ENCODE measurements at regions not wholly inside any gene's neighbourhood (a gene's known extent, or its start where the extent isn't known, plus 50 kb on each side); places are given as distances from the start of the nearest gene placed in this dataset.
"Not testable (repeated sequence)": the region's sequence is repeated elsewhere in the genome, so short reads cannot be mapped to it uniquely, and the experiment has no call there.

GRCh38 chrX:65451663-65452062 lies 82.9 kb downstream of the LAS1L start:
- Mint-ChIP-seq H3K9me3 (peaks cover 0 to 3% of the 10 kb centered on the region in 2 donors), H3K36me3 (ENCODE audit: insufficient read depth in 2 of 2) (peaks cover 0 to 2% of the 10 kb centered on the region in 2 donors), H3K27ac (no peak overlapping the region), H3K4me1 (ENCODE audit: low read depth) (no peaks in the 10 kb centered on the region), H3K4me3 (no peak overlapping the region), H3K27me3 (ENCODE audit: low read depth) (no peaks in the 10 kb centered on the region)
- ATAC-seq (replicated peaks in 1 of 2): no peak
- peak; percentile 11 to 14 for DNase-seq

GRCh38 chrX:65420154-65420553 lies 114.4 kb downstream of the LAS1L start:
- Mint-ChIP-seq H3K4me3 (no peak overlapping the region), H3K36me3 (ENCODE audit: insufficient read depth in 2 of 2) (no peaks in the 10 kb centered on the region), H3K4me1 (ENCODE audit: low read depth) (no peaks in the 10 kb centered on the region), H3K27me3 (ENCODE audit: low read depth) (no peaks in the 10 kb centered on the region), H3K27ac (no peak overlapping the region), H3K9me3 (peaks cover 6 to 15% of the 10 kb centered on the region in 2 donors)
- no peak for DNase-seq
- no peak for ATAC-seq (replicated peaks in 1 of 2)

- not testable (repeated sequence) for H3K27ac Mint-ChIP-seq; H3K9me3 Mint-ChIP-seq; H3K36me3 Mint-ChIP-seq (ENCODE audit: insufficient read depth in 2 of 2); DNase-seq; H3K4me1 Mint-ChIP-seq (ENCODE audit: low read depth)
- ATAC-seq (replicated peaks in 1 of 2): peak; percentile 8 to 18
- Mint-ChIP-seq H3K27me3 (ENCODE audit: low read depth) (peaks cover 41% of the 10 kb centered on the region), H3K4me3 (peak overlapping the region in 1 of 2 donors; percentile 26)
These were observed 126.9 kb downstream of the LAS1L start for GRCh38 chrX:65407662-65408061.

- Mint-ChIP-seq H3K36me3 (ENCODE audit: insufficient read depth in 2 of 2) (peaks cover 4% of the 10 kb centered on the region in 2 donors), H3K4me3 (peak overlapping the region; percentile 79 to 89), H3K27me3 (ENCODE audit: low read depth) (peaks cover 46% of the 10 kb centered on the region), H3K9me3 (peaks cover 0 to 2% of the 10 kb centered on the region in 2 donors), H3K27ac (no peak overlapping the region), H3K4me1 (ENCODE audit: low read depth) (no peaks in the 10 kb centered on the region)
- DNase-seq: peak; percentile 13 to 28
- ATAC-seq (replicated peaks in 1 of 2): peak; percentile 78 to 79
These were observed 127.4 kb downstream of the LAS1L start for GRCh38 chrX:65407157-65407626.

- Mint-ChIP-seq H3K4me3 (peak overlapping the region; percentile 79 to 89), H3K9me3 (peaks cover 0 to 2% of the 10 kb centered on the region in 2 donors), H3K4me1 (ENCODE audit: low read depth) (no peaks in the 10 kb centered on the region), H3K27ac (no peak overlapping the region), H3K36me3 (ENCODE audit: insufficient read depth in 2 of 2) (peaks cover 4% of the 10 kb centered on the region in 2 donors), H3K27me3 (ENCODE audit: low read depth) (peaks cover 46% of the 10 kb centered on the region)
- ATAC-seq (replicated peaks in 1 of 2): peak; percentile 80 to 81
- peak; percentile 27 to 57 for DNase-seq
These were observed 128.1 kb downstream of the LAS1L start for GRCh38 chrX:65406532-65406931.

GRCh38 chrX:65392284-65392683 lies 142.3 kb downstream of the LAS1L start:
- H3K4me3 Mint-ChIP-seq: no peak overlapping the region
- H3K9me3 Mint-ChIP-seq: peaks cover 14 to 18% of the 10 kb centered on the region in 2 donors
- H3K4me1 Mint-ChIP-seq (ENCODE audit: low read depth): no peaks in the 10 kb centered on the region
- no peak overlapping the region for H3K27ac Mint-ChIP-seq
- no peak for DNase-seq
- peaks cover 24% of the 10 kb centered on the region for H3K27me3 Mint-ChIP-seq (ENCODE audit: low read depth)
- ATAC-seq (replicated peaks in 1 of 2): no peak
- peaks cover 7 to 14% of the 10 kb centered on the region in 2 donors for H3K36me3 Mint-ChIP-seq (ENCODE audit: insufficient read depth in 2 of 2)

GRCh38 chrX:65389120-65389519 lies 145.5 kb downstream of the LAS1L start:
- H3K9me3 Mint-ChIP-seq: peaks cover 12 to 19% of the 10 kb centered on the region in 2 donors
- DNase-seq; H3K4me3 Mint-ChIP-seq; H3K27ac Mint-ChIP-seq; ATAC-seq (replicated peaks in 1 of 2); H3K4me1 Mint-ChIP-seq (ENCODE audit: low read depth); H3K27me3 Mint-ChIP-seq (ENCODE audit: low read depth): not testable (repeated sequence)
- peaks cover 11% of the 10 kb centered on the region in 2 donors for H3K36me3 Mint-ChIP-seq (ENCODE audit: insufficient read depth in 2 of 2)
